ENCODE measurements at regions not wholly inside any gene's neighbourhood (a gene's known extent, or its start where the extent isn't known, plus 50 kb on each side); places are given as distances from the start of the nearest gene placed in this dataset.
"Not testable (repeated sequence)": the region's sequence is repeated elsewhere in the genome, so short reads cannot be mapped to it uniquely, and the experiment has no call there.

- H3K4me3 ChIP-seq: no peak overlapping the region
- H3K9me3 ChIP-seq: no peaks in the 10 kb centered on the region
- DNase-seq (ENCODE audit: low spot score): no peak
- no peaks in the 10 kb centered on the region for H3K27me3 ChIP-seq (replicated peaks; ENCODE audit: insufficient read depth)
- no peaks in the 10 kb centered on the region for H3K4me1 ChIP-seq (ENCODE audit: control insufficient read depth in 1 of 2, low read depth in 2 of 2)
- no peaks in the 10 kb centered on the region for H3K36me3 ChIP-seq
- ATAC-seq (ENCODE audit: insufficient number of reproducible peaks, low FRiP score, low read depth): no peak
- H3K27ac ChIP-seq: no peak overlapping the region
- TF ChIP-seq, protein P1, sequence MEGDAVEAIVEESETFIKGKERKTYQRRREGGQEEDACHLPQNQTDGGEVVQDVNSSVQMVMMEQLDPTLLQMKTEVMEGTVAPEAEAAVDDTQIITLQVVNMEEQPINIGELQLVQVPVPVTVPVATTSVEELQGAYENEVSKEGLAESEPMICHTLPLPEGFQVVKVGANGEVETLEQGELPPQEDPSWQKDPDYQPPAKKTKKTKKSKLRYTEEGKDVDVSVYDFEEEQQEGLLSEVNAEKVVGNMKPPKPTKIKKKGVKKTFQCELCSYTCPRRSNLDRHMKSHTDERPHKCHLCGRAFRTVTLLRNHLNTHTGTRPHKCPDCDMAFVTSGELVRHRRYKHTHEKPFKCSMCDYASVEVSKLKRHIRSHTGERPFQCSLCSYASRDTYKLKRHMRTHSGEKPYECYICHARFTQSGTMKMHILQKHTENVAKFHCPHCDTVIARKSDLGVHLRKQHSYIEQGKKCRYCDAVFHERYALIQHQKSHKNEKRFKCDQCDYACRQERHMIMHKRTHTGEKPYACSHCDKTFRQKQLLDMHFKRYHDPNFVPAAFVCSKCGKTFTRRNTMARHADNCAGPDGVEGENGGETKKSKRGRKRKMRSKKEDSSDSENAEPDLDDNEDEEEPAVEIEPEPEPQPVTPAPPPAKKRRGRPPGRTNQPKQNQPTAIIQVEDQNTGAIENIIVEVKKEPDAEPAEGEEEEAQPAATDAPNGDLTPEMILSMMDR (IDR thresholded peaks at IDR 0.05): no peak
These were observed 548.7 kb upstream of the FAM98A start for GRCh38 chr2:34147780-34148179.

- Histone ChIP-seq H3K27me3 (replicated peaks; ENCODE audit: insufficient read depth) (no peaks in the 10 kb centered on the region), H3K4me3 (no peak overlapping the region), H3K27ac (no peak overlapping the region), H3K9me3 (no peaks in the 10 kb centered on the region), H3K4me1 (ENCODE audit: control insufficient read depth in 1 of 2, low read depth in 2 of 2) (no peaks in the 10 kb centered on the region), H3K36me3 (no peaks in the 10 kb centered on the region)
- DNase-seq (ENCODE audit: low spot score) (no peak), ATAC-seq (ENCODE audit: insufficient number of reproducible peaks, low FRiP score, low read depth) (no peak)
- TF ChIP-seq, protein P1 (IDR thresholded peaks at IDR 0.05): no peak
These were observed 544.0 kb upstream of the FAM98A start for GRCh38 chr2:34143149-34143548.

GRCh38 chr2:34142531-34143008, 543.5 kb upstream of the FAM98A start:
- H3K9me3 ChIP-seq; H3K27ac ChIP-seq; H3K27me3 ChIP-seq (replicated peaks; ENCODE audit: insufficient read depth); ATAC-seq (ENCODE audit: insufficient number of reproducible peaks, low FRiP score, low read depth); H3K4me1 ChIP-seq (ENCODE audit: control insufficient read depth in 1 of 2, low read depth in 2 of 2); DNase-seq (ENCODE audit: low spot score); H3K36me3 ChIP-seq; H3K4me3 ChIP-seq: not testable (repeated sequence)

GRCh38 chr2:34133065-34133464, 534.0 kb upstream of the FAM98A start:
- not testable (repeated sequence) for H3K36me3 ChIP-seq; H3K4me1 ChIP-seq (ENCODE audit: control insufficient read depth in 1 of 2, low read depth in 2 of 2); H3K27ac ChIP-seq; H3K9me3 ChIP-seq; DNase-seq (ENCODE audit: low spot score); H3K27me3 ChIP-seq (replicated peaks; ENCODE audit: insufficient read depth); ATAC-seq (ENCODE audit: insufficient number of reproducible peaks, low FRiP score, low read depth); H3K4me3 ChIP-seq

DNA sequence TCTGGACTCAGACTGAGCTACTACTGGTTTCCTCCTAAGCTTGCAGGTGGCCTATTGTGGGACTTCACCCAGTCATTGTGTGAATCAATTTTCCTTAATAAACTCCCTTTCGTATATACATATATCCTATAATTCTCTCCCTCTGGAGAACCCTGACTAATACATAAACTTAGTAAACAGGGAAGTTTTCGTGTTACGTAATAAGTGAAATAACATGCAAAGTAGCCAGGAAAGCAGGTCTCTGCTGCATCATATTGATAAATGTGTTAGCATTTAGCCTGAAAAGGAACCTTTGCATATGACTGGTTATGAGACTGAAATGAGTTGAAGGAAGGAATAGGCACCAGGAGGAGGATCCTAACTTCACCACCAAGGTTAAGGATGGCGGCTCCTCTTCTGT, 527.2 kb upstream of the FAM98A start:
- Histone ChIP-seq H3K4me1 (ENCODE audit: control insufficient read depth in 1 of 2, low read depth in 2 of 2) (no peaks in the 10 kb centered on the region), H3K4me3 (no peak overlapping the region), H3K27ac (no peak overlapping the region), H3K36me3 (no peaks in the 10 kb centered on the region), H3K27me3 (replicated peaks; ENCODE audit: insufficient read depth) (no peaks in the 10 kb centered on the region), H3K9me3 (no peaks in the 10 kb centered on the region)
- ATAC-seq (ENCODE audit: insufficient number of reproducible peaks, low FRiP score, low read depth) (no peak), DNase-seq (ENCODE audit: low spot score) (no peak)
- TF ChIP-seq, protein P1 (IDR thresholded peaks at IDR 0.05): no peak

GRCh38 chr2:34123996-34124785, 525.1 kb upstream of the FAM98A start:
- H3K9me3 ChIP-seq: no peaks in the 10 kb centered on the region
- ATAC-seq (ENCODE audit: insufficient number of reproducible peaks, low FRiP score, low read depth): no peak

More at GRCh38 chr2:34123996-34124785, 525.1 kb upstream of the FAM98A start:
- no peaks in the 10 kb centered on the region for H3K4me1 ChIP-seq (ENCODE audit: control insufficient read depth in 1 of 2, low read depth in 2 of 2)
- H3K27ac ChIP-seq: no peak overlapping the region
- H3K36me3 ChIP-seq: no peaks in the 10 kb centered on the region
- no peak overlapping the region for H3K4me3 ChIP-seq
- no peaks in the 10 kb centered on the region for H3K27me3 ChIP-seq (replicated peaks; ENCODE audit: insufficient read depth)
- DNase-seq (ENCODE audit: low spot score): no peak
- TF ChIP-seq, protein P1 (IDR thresholded peaks at IDR 0.05): no peak
